ENCODE measurements at regions not wholly inside any gene's neighbourhood (a gene's known extent, or its start where the extent isn't known, plus 50 kb on each side); places are given as distances from the start of the nearest gene placed in this dataset.

DNA sequence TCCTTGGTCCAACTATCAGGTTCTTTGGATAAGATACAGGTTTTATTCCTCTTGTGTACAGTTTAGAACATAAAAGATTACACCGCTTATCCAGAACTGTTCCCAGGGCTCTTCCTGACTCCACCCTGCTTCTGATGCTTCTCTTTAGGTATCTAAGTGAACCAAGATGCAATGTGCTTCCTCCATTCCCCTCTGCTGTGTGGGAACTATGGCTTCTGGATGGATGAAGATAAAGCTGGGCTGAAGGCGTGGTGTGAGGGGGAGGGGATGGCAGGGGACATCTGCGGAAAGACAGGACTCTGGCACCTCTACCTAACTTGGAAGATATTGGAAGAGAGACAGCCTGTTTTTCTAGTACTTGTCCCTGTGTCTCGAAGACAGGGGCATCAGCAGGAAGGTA is 209.9 kb upstream of the TBX20 start:
- Histone ChIP-seq H3K27ac (ENCODE audit: control insufficient read depth, insufficient read depth) (no peak overlapping the region), H3K27me3 (replicated peaks in 1 of 2; ENCODE audit: control insufficient read depth in 2 of 2, insufficient read depth in 2 of 2, low read length in 1 of 2) (no peaks in the 10 kb centered on the region), H3K79me2 (ENCODE audit: control insufficient read depth, insufficient read depth, low read length) (no peaks in the 10 kb centered on the region), H3K36me3 (ENCODE audit: control insufficient read depth in 2 of 2, insufficient read depth in 2 of 2, low read length in 1 of 2) (no peaks in the 10 kb centered on the region), H3K9me3 (replicated peaks; ENCODE audit: control insufficient read depth, insufficient read depth, low read length) (no peaks in the 10 kb centered on the region), H3K4me1 (ENCODE audit: control insufficient read depth, insufficient read depth, low read length) (no peaks in the 10 kb centered on the region), H2AFZ (ENCODE audit: control insufficient read depth, low read depth, low read length) (no peak overlapping the region), H4K20me1 (ENCODE audit: control insufficient read depth, insufficient read depth) (no peaks in the 10 kb centered on the region), H3K4me2 (ENCODE audit: control insufficient read depth, insufficient read depth) (no peak overlapping the region), H3K4me3 (no peak overlapping the region), H3K9ac (ENCODE audit: control insufficient read depth, insufficient read depth, low read length) (no peak overlapping the region)
- in situ Hi-C loops (cut with MboI): no loop called here
- POLR2A ChIA-PET: no interaction called here
- SMC1A ChIA-PET (ENCODE audit: uncharacterized antibody, unreplicated experiment): no interaction called here
- no peak for TF ChIP-seq POLR2AphosphoS2 (IDR thresholded peaks at IDR 0.05; ENCODE audit: low read depth, low read length)
- TF ChIP-seq IRF3 (IDR thresholded peaks at IDR 0.05): no peak
- TF ChIP-seq NBN (IDR thresholded peaks at IDR 0.05): no peak
- no peak for TF ChIP-seq ZBTB11 (CRISPR knock-in tag; IDR thresholded peaks at IDR 0.05)
- no peak for TF ChIP-seq NR2F1 (conservative IDR thresholded peaks at IDR 0.05)
- TF ChIP-seq NFYA (IDR thresholded peaks at IDR 0.05; ENCODE audit: borderline replicate concordance, low read depth, low read length): no peak
- no peak for TF ChIP-seq BACH1 (IDR thresholded peaks at IDR 0.05; ENCODE audit: borderline replicate concordance)
- TF ChIP-seq ESRRA (IDR thresholded peaks at IDR 0.05; ENCODE audit: low read length): no peak
- TF ChIP-seq SUPT20H (IDR thresholded peaks at IDR 0.05; ENCODE audit: borderline replicate concordance, control insufficient read depth, low read depth, low read length): no peak
- RAD21 ChIA-PET (ENCODE audit: unreplicated experiment): no interaction called here
- CTCF ChIA-PET: interaction anchor here (1.3 kb wide), 1 partner anchor 39 kb away, joined by 3 read pairs; no protein-coding TSS in a partner anchor
- intact Hi-C loops (cut with micrococcal nuclease; ENCODE audit: unreplicated experiment): no loop called here
- DNase-seq (ENCODE audit: low read depth, low spot score): no peak
- 17% methylated on average over 4 of the region's 4 CpGs for WGBS (ENCODE audit: insufficient coverage, insufficient replicate concordance, low lambda C conversion rate, missing lambda C conversion rate)
- no TSS peak for BruUV-seq (replicated peaks)
- no peak for FAIRE-seq
- ATAC-seq: no peak

Data from GM12878 (cell line).